ENCODE measurements at regions not wholly inside any gene's neighbourhood (a gene's known extent, or its start where the extent isn't known, plus 50 kb on each side); places are given as distances from the start of the nearest gene placed in this dataset.
"Not testable (repeated sequence)": the region's sequence is repeated elsewhere in the genome, so short reads cannot be mapped to it uniquely, and the experiment has no call there.

- DNase-seq = no peak
Measured at GRCh38 chr6:16947375-16948015, 154.4 kb upstream of the STMND1 start.

DNA sequence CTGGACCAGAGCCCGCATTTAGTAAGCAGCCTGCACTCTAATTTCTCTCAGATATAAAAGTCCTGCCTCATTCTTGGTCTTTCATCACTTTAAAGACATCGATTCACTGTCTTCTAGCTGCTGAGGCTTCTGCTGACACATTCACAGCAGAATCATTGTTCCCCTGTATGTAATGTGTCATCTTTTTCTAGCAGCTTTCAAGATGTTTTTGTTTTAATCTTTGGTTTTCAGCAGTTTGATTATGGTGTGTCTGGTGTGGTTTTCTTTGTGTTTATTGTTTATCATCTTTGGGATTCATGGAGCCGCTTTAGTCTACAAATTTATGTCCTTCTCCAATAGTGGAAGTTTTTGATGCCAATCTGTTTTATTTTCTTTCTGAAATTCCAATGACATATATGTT lies 157.3 kb upstream of the STMND1 start:
- DNase-seq = no peak

- no peak for DNase-seq
Measured at GRCh38 chr6:16939839-16940238, 162.0 kb upstream of the STMND1 start.

DNA sequence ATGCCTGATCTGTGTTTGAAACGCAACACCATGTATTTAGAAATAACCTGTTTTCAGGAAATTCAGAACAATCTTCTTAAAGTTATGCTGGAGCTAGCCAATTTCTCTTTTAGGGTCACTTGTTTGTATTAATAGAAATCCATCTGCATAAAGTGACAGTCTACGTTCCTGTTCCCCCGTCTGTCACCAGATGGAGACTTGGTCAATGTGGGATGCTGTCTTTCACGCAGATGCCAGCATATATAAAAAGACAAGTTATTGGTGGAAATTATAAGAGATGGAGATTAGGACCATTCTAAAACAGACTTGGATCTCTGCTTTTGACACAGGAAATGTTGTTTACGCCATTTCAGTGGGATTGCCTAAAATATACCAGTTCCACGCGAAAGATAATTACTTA lies 162.5 kb upstream of the STMND1 start:
- no peak for DNase-seq

DNA sequence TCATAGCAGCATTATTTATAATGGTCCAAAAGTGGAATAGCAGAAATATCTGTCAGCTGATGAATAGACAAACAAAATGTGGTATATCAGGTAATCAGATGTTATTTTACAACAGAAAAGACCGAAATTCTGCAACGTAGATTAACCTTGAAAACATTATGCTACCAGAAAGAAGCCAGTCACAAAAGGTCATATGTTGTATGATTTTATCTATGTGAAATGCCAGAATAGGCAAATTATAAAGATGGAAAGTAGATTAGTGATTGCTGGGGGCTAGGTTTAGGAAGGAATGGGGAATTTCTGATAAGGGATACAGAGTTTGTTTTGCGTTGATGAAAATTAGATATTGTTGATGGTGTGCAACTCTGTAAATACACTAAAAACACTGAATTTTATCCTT lies 165.0 kb upstream of the STMND1 start:
- DNase-seq = no peak

GRCh38 chr6:16933961-16934360 lies 167.9 kb upstream of the STMND1 start:
- no peak for DNase-seq

DNA sequence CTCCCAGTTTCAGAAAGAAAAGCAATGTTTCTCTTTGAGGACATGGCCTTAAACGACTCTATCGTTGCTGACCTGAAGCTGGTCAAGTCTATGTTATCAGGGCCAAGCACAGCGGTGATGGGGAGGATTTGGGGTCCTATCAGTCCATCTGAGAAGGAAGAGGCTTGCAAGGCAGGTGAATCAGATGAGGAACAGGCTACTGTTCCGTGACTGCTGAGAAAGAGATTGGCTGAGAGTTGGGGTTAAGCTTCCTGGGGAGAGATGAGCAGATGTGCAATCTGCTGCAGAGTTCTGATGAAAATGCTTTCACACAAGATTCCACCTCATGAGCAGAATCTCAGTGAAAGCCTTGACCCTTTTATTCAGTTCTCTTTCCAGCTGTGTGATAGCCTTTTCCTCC lies 168.3 kb upstream of the STMND1 start:
- no peak for DNase-seq

- DNase-seq = no peak
Measured at GRCh38 chr6:16932920-16933319, 168.9 kb upstream of the STMND1 start.

DNA sequence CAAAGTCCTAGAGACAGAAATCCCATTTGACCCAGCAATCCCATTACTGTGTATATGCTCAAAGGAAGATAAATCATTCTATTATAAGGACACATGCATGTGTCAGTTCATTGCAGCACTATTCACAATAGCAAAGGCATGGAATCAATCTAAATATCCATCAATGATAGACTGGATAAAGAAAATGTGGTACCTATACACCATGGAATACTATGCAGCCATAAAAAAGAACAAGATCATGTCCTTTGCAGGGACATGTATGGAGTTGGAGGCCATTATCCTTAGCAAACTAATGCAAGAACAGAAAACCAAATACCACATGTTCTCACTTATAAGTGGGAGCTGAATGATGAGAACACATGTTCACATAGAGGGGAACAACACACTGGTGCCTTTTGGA lies 169.8 kb upstream of the ATXN1 start:
- DNase-seq = not testable (repeated sequence)

DNA sequence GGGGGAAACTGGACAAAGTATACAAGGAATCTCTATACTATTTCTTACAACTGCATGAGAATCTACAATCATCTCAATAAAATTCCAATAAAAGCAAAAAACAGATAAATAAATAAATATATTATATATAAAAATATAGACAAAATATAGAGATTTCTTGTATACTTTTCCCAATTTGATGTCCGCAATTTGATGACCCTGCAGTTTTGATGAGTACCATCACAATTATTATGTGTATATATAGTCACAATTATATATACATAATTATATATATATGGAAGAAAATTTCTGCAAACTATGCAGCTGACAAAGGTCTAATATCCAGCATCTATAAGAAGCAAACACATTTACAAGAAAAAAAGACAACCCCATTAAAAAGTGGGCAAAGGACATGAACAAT lies 169.2 kb upstream of the ATXN1 start:
- no peak for DNase-seq

GRCh38 chr6:16929809-16930208 lies 168.5 kb upstream of the ATXN1 start:
- no peak for DNase-seq

DNA sequence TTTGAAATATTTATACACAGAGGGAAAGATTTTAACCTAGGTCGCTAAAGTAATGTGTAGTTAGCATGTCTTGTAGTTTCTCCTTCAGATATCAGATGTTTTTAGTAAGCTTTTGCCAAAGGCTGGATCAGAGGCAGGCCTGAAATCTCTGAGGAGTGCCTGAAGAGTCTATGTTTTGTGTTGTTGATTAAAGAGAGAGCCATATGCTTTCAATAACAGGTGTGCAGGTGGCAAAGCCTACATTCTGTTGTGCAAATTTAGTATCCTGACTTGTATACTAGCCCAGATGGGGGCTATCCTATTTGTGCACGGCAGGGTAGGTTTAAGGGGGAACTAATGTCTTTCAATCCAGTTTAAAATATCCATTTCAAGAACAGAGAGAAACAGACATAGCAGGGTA lies 167.1 kb upstream of the ATXN1 start:
- no peak for DNase-seq

GRCh38 chr6:16927205-16927604 lies 165.9 kb upstream of the ATXN1 start:
- DNase-seq = no peak

GRCh38 chr6:16925461-16925860 lies 164.2 kb upstream of the ATXN1 start:
- DNase-seq = no peak

- no peak for DNase-seq
Measured at GRCh38 chr6:16922282-16922681, 161.0 kb upstream of the ATXN1 start.

DNA sequence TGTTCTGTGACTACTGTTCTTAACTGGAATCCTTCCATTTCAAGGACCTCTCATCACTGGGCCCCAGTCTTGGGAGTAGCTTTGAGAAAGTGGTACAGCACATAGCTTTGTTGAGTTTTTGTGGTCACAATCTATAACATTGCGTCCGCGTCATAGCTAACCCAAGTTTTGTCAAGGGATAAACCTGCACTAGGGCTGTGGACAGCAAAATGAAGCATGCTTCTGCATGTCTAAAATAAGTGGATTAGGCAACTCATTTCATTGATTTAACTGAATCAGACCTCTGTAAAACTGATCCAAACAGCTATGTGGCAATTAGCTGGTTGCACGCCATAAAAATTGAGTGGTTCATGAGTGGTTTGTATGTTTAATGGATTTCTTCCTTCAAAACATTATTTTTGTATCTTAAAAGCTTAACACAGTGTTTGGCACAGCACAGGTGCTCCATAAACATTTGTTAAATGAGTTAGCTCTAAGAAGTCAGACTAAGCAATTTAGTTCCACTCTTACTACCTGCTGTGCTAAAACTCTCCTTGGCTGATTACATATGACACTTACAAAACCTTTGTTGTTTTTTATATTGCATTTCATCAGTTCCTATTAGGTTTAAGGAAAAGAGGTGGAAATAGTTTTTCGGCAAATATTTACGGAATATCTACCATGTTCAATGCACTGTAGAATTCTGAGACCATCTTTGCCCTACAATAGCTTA lies 160.3 kb upstream of the ATXN1 start:
- no peak for DNase-seq

GRCh38 chr6:16918586-16918985 lies 157.3 kb upstream of the ATXN1 start:
- DNase-seq = no peak

GRCh38 chr6:16914184-16914583 lies 152.9 kb upstream of the ATXN1 start:
- no peak for DNase-seq

DNA sequence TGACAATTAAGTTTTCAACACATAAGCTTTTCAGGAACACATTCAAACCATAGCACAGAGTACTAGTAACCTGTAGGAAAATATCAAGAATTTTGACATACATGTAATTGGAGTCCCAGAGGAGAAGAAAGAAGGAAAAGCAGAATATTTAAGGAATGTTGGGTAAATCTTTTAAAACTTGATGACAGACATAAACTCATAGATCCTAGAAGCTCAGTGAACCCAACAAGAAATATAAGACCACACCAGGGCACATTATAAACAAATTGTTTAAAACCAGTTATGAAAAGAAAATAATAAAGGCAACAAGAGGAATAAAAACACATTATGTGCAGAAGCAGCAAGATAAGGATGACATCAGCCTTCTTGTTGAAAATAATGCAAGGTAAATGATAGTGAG lies 151.5 kb upstream of the ATXN1 start:
- DNase-seq = no peak

DNA sequence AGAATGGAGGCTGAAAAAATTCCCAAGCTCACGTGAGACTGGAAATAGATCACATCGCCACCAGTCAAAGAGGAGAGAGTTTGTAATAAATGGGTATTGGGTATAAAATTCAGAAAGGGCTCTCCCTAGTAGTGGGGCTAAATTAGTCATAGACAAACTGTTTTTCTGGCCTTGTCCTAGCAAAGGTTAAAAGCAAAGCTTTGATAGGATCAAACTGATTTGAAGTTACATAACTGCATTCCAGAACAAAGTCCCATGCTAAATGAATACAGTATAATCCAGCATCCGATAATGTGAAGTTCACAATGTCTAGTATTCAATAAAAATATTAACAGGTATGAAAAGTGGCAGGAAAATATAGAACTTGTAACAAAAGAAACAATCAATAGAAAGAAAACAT lies 149.8 kb upstream of the ATXN1 start:
- no peak for DNase-seq

DNA sequence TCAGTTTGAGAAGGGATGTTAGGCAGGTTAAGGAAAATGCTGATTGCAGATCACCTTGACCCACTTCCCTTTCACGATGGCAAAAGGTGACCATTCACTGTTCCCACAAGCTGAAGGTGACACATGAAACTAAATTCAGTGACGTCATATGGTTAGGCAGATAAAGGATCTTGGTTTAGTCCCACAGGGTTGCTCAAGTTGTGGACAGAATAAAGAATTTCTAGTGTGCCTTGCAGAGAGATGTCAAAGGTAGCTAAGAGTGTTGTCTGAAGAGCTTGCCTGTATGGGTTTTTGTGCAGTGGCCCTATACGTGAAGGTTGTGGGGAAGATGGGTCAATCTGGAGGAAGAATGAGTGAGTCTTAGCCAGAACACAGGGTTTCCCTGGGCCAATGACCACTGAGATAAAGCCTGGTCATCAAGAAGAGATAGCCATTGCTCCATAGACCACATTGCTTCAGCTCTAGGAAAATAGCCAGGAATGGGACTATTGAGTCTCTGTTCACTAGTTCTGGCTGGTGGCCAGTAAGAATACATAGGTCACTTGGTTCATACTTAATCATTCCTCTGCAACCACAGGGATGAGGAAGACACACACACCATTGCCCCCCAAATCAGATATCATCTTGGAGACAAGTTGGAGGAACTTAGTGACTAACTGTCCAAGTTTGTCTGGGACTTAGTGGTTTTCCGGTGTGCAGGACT lies 148.5 kb upstream of the ATXN1 start:
- DNase-seq = no peak

DNA sequence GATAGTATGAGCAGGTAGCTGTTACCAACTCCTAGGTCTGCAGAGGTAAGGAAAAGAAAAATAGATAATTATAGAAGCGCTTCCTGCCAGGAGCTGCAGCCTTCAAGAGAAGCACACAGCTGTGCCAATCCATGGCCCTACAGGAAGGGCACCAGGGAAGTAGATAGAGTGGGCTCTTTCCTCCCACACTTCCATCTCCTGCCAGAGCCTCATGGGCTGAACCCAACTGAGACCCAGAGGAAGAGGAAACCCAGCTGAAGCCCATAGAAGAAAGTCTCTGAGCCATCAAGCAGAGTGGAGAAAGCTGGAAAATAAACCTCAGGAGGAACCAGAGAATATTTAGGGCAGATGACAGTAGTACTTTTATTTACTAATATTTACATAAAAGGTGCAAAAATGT lies 146.7 kb upstream of the ATXN1 start:
- no peak for DNase-seq

- DNase-seq = no peak
Measured at GRCh38 chr6:16904957-16905356, 143.7 kb upstream of the ATXN1 start.

DNA sequence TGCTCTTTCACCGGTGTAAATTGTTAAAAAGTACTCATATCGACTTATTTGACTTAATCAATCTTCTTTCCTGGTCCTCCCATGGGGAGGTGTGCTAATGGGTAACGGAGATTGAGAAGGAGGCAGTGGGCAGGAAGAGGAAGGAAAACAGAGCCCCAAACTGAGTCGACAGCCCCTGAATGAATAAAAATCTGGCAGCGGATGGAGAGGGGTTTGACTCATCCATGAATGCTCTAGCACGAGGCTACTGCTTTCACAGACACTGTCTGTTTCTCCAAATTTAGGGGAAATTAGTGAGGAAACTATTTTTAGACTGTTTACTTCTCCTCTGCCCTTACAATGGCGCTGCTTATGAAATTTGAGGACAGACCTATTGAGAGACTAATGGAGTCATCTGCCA lies 142.2 kb upstream of the ATXN1 start:
- no peak for DNase-seq

Data from occipital lobe (tissue), 1 donor.